ENCODE measurements at regions not wholly inside any gene's neighbourhood (a gene's known extent, or its start where the extent isn't known, plus 50 kb on each side); places are given as distances from the start of the nearest gene placed in this dataset.

DNA sequence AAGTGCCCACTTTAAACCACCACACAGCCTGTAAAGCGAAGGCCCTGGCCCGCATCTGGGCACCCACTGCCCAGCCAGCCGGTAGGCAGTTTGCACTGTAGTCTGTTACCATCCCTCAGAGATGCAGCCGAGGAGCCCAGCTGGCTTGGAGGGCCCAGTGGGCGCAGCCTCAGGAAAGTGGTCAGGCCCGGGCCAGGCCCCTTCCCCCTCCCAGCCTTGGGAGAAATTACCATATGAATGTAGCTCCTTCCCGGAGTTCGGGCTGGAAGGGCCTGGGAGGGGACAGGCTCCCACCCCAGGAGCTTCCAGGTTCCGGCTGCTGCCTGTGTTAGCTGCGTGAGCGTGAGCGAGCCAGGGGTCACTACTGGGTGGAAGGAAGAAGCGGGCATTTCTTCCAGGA lies 325.4 kb downstream of the SEC14L1 start:
- no peak overlapping the region for H3K4me3 ChIP-seq (ENCODE audit: low read length)
- H3K36me3 ChIP-seq (ENCODE audit: control insufficient read depth, insufficient read depth, low read length) = no peaks in the 10 kb centered on the region
- H3K27me3 ChIP-seq (ENCODE audit: control insufficient read depth, insufficient read depth, low read length) = no peaks in the 10 kb centered on the region
- H3K9me3 ChIP-seq (ENCODE audit: control insufficient read depth, low read length) = no peaks in the 10 kb centered on the region
- peaks cover 18% of the 10 kb centered on the region for H3K4me1 ChIP-seq (ENCODE audit: control insufficient read depth, insufficient read depth, low read length)
- H3K9ac ChIP-seq (ENCODE audit: low read length) = peak overlapping the region; percentile 39

DNA sequence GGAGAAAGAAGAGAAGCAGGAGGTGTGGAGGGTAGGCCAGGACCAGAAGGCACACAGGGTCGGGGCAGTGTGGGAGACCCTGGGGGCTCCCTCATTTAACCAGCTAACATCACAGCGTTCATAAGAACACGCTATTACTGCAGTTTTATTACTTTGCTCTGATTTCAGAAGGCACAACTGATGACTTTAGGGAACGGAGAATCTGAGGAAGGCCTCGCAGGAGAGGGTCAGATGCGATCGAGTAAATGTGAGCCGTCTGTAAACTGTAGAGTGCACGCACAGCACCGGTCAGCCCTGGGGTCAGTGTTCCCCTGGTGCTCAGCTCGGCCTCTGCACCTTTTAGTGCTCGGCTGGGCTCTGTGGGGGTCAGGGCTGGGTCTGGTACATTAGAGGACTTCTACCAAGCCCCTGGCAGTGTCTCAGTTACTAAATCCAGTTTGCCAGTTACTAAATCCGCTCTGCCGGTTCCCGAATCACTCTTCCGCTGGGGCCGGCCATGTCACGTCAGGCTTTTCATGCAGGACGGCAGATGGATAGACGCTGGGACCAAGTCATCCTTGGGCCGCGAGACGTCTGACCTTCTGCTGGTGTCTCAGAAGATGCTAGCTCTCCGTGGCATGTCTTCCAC lies 325.9 kb downstream of the SEC14L1 start:
- peaks cover 19% of the 10 kb centered on the region for H3K4me1 ChIP-seq (ENCODE audit: control insufficient read depth, insufficient read depth, low read length)
- no peak overlapping the region for H3K9ac ChIP-seq (ENCODE audit: low read length)
- H3K9me3 ChIP-seq (ENCODE audit: control insufficient read depth, low read length) = no peaks in the 10 kb centered on the region
- H3K27me3 ChIP-seq (ENCODE audit: control insufficient read depth, insufficient read depth, low read length) = no peaks in the 10 kb centered on the region
- H3K4me3 ChIP-seq (ENCODE audit: low read length) = no peak overlapping the region
- no peaks in the 10 kb centered on the region for H3K36me3 ChIP-seq (ENCODE audit: control insufficient read depth, insufficient read depth, low read length)

GRCh38 chr17:77467521-77467920 lies 326.8 kb downstream of the SEC14L1 start:
- Histone ChIP-seq H3K4me1 (ENCODE audit: control insufficient read depth, insufficient read depth, low read length) (peaks cover 23% of the 10 kb centered on the region), H3K4me3 (ENCODE audit: low read length) (no peak overlapping the region), H3K9me3 (ENCODE audit: control insufficient read depth, low read length) (no peaks in the 10 kb centered on the region), H3K9ac (ENCODE audit: low read length) (no peak overlapping the region), H3K36me3 (ENCODE audit: control insufficient read depth, insufficient read depth, low read length) (no peaks in the 10 kb centered on the region), H3K27me3 (ENCODE audit: control insufficient read depth, insufficient read depth, low read length) (no peaks in the 10 kb centered on the region)

- H3K4me3 ChIP-seq (ENCODE audit: low read length) = no peak overlapping the region
- no peaks in the 10 kb centered on the region for H3K36me3 ChIP-seq (ENCODE audit: control insufficient read depth, insufficient read depth, low read length)
- no peaks in the 10 kb centered on the region for H3K9me3 ChIP-seq (ENCODE audit: control insufficient read depth, low read length)
- no peak overlapping the region for H3K9ac ChIP-seq (ENCODE audit: low read length)
- no peaks in the 10 kb centered on the region for H3K27me3 ChIP-seq (ENCODE audit: control insufficient read depth, insufficient read depth, low read length)
- peaks cover 36% of the 10 kb centered on the region for H3K4me1 ChIP-seq (ENCODE audit: control insufficient read depth, insufficient read depth, low read length)
These were observed 328.1 kb downstream of the SEC14L1 start for GRCh38 chr17:77468897-77469296.

GRCh38 chr17:77470330-77470786 lies 329.6 kb downstream of the SEC14L1 start:
- H3K9ac ChIP-seq (ENCODE audit: low read length) = no peak overlapping the region
- no peaks in the 10 kb centered on the region for H3K36me3 ChIP-seq (ENCODE audit: control insufficient read depth, insufficient read depth, low read length)
- H3K4me3 ChIP-seq (ENCODE audit: low read length) = no peak overlapping the region

DNA sequence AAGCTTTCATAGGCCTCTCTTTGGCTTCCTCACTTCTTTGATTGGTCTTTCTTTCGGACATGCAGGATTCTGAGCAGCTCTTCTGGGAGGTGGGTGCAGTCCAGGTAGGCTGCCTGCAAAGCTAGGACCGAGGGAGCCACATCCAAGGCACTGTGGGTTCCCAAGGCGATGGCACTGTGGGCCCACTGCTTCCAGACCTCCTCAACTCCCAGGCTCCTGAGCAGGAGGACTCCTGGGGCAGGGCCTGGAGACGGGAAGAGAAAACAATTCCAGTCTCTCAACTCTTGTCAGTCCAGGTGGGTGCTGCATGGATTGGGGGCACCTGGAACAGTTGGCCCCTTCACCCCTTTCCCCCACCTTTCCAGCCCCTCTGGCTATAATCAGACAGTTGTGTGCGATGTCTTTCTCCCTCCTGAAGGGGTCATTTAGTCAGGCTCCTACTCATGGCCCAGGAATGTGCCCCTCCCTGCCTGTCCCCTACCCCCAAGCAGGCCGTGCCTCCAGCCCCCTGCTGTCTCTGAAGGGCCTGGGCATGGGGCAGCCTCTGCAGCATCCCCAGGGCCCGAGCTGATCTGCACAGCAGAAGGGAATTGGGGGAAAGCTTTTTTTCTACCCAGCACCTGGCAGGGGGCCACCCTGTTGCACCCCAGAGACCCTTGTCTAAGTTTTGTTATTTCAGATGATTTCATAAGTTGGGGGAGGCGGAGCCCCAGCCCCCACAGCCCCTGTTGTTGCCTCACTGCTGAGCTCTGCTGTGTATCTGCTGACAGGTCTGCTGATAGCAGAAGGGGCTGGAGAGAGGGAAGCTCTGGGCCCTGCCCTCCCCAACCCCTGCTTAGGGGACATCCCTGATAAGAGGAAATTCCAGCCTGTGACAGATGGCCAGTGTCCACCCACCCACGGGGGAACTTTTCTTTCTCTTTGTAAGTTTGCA lies 330.3 kb downstream of the SEC14L1 start:
- Histone ChIP-seq H3K4me1 (ENCODE audit: control insufficient read depth, insufficient read depth, low read length) (peaks cover 57% of the 10 kb centered on the region), H3K9ac (ENCODE audit: low read length) (no peak overlapping the region), H3K9me3 (ENCODE audit: control insufficient read depth, low read length) (no peaks in the 10 kb centered on the region), H3K4me3 (ENCODE audit: low read length) (no peak overlapping the region), H3K27me3 (ENCODE audit: control insufficient read depth, insufficient read depth, low read length) (no peaks in the 10 kb centered on the region), H3K36me3 (ENCODE audit: control insufficient read depth, insufficient read depth, low read length) (no peaks in the 10 kb centered on the region)

More at GRCh38 chr17:77470330-77470786, 329.6 kb downstream of the SEC14L1 start:
- Histone ChIP-seq H3K4me1 (ENCODE audit: control insufficient read depth, insufficient read depth, low read length) (peaks cover 50% of the 10 kb centered on the region), H3K27me3 (ENCODE audit: control insufficient read depth, insufficient read depth, low read length) (no peaks in the 10 kb centered on the region), H3K9me3 (ENCODE audit: control insufficient read depth, low read length) (no peaks in the 10 kb centered on the region)

GRCh38 chr17:77471984-77472461 lies 331.3 kb downstream of the SEC14L1 start:
- Histone ChIP-seq H3K4me3 (ENCODE audit: low read length) (no peak overlapping the region), H3K4me1 (ENCODE audit: control insufficient read depth, insufficient read depth, low read length) (peaks cover 66% of the 10 kb centered on the region), H3K9me3 (ENCODE audit: control insufficient read depth, low read length) (no peaks in the 10 kb centered on the region), H3K9ac (ENCODE audit: low read length) (no peak overlapping the region), H3K27me3 (ENCODE audit: control insufficient read depth, insufficient read depth, low read length) (no peaks in the 10 kb centered on the region), H3K36me3 (ENCODE audit: control insufficient read depth, insufficient read depth, low read length) (no peaks in the 10 kb centered on the region)

DNA sequence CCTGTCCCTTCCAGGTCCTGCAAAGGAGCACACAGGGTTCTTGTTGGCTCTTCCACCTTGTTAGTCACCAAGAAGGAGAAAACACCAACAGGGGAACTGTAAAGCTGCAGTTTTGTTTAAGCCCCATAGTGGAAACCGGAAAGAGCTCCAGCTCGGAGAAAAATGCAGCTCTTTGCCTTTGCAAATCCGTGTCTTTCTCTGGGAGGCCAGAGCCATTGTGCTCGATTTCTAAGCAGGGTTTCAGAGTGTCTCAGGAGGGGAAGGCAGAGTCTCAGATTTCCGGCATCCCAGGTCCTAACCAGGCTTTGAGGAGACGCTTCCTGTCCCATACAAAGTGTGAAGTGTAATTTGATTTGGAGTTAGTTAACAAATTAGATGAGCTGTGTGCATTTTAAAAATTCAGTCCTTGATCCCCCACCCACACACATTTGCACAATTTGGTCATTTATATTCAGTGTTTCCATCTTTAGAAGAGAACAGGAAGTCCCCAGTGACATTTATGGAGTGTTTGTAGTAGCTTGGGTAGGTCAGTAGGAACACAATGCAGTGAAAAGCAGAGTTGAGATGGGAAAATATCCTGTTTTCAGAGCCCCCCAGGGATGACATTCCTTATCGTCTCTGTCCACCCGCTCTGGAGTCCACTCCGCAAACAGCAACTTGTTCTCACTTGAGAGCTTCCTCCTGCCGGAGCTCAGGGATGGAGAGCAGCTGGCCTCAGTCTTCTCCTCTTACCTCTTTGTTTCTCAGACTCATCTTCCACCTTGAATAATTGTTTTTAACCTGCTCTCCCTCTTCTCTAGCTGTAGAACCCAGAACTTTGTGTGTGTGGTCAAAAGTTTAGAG lies 331.9 kb downstream of the SEC14L1 start:
- Histone ChIP-seq H3K4me3 (ENCODE audit: low read length) (no peak overlapping the region), H3K36me3 (ENCODE audit: control insufficient read depth, insufficient read depth, low read length) (no peaks in the 10 kb centered on the region), H3K27me3 (ENCODE audit: control insufficient read depth, insufficient read depth, low read length) (no peaks in the 10 kb centered on the region), H3K9me3 (ENCODE audit: control insufficient read depth, low read length) (no peaks in the 10 kb centered on the region), H3K9ac (ENCODE audit: low read length) (no peak overlapping the region), H3K4me1 (ENCODE audit: control insufficient read depth, insufficient read depth, low read length) (peaks cover 69% of the 10 kb centered on the region)

- no peaks in the 10 kb centered on the region for H3K36me3 ChIP-seq (ENCODE audit: control insufficient read depth, insufficient read depth, low read length)
These were observed 333.0 kb downstream of the SEC14L1 start for GRCh38 chr17:77473615-77474226.

DNA sequence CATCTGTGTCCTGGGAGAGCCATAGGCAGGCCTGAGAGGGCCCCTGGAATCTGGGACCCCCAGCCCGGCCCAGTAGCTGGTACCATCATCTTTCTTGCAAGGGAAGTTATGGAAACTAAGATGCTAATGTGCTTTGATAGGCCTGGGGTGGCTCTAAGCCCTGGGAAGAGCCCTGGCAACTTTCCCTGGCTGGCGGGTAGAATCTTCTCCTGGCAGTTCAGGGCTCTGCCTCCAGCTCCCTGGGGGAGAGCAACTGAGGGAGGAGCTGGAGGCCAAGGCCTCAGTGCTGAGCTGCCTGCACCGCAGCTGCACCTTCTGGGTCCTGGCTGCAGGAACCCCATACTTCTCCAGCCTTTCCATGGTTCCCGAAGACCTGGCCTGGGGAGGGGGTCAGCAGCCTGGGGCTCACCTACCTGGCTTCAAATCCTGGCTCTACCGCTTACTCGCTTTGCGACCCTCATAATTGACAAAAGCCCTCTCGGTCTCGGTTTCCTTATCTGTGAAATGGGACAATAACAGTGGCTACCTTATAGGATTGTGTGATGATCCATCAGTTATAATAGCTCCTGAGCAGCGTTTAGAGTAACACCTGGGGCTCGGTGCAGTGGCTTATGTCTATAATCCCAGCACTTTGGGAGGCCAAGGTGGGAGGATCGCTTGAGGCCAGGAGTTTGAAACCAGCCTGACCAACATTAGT lies 333.7 kb downstream of the SEC14L1 start:
- Histone ChIP-seq H3K27me3 (ENCODE audit: control insufficient read depth, insufficient read depth, low read length) (no peaks in the 10 kb centered on the region), H3K9ac (ENCODE audit: low read length) (no peak overlapping the region), H3K4me3 (ENCODE audit: low read length) (no peak overlapping the region), H3K4me1 (ENCODE audit: control insufficient read depth, insufficient read depth, low read length) (peaks cover 76% of the 10 kb centered on the region), H3K36me3 (ENCODE audit: control insufficient read depth, insufficient read depth, low read length) (no peaks in the 10 kb centered on the region), H3K9me3 (ENCODE audit: control insufficient read depth, low read length) (no peaks in the 10 kb centered on the region)

More at GRCh38 chr17:77473615-77474226, 333.0 kb downstream of the SEC14L1 start:
- no peak overlapping the region for H3K4me3 ChIP-seq (ENCODE audit: low read length)
- no peaks in the 10 kb centered on the region for H3K9me3 ChIP-seq (ENCODE audit: control insufficient read depth, low read length)
- H3K27me3 ChIP-seq (ENCODE audit: control insufficient read depth, insufficient read depth, low read length) = no peaks in the 10 kb centered on the region
- H3K4me1 ChIP-seq (ENCODE audit: control insufficient read depth, insufficient read depth, low read length) = peaks cover 76% of the 10 kb centered on the region
- H3K9ac ChIP-seq (ENCODE audit: low read length) = no peak overlapping the region
